ENCODE measurements at regions not wholly inside any gene's neighbourhood (a gene's known extent, or its start where the extent isn't known, plus 50 kb on each side); places are given as distances from the start of the nearest gene placed in this dataset.

DNA sequence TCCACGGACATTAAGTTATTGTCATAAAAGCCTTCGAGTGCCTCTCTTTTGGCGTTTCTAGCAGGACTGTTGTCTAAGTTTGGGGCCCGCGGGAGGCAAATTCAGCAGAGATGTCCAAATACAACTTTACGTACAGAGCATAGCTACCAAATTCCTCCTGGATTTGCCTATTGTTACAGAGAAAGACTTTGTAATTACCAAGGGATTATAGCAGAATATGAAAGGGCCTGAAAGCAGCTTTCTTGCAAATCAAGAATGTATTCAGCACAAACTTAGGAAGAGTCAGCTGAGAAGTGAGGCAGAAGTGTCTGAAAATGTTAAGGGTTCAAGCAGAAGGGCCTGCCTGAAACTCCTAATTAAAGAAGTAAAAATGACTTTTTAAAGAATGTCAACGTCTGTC lies 1053.5 kb upstream of the TENM3 start:
- TF ChIP-seq POLR2AphosphoS5 (IDR thresholded peaks at IDR 0.05; ENCODE audit: low read depth), result no peak
- DNase-seq (ENCODE audit: low read depth in 1 of 2, low spot score in 1 of 2), result no peak
- no peaks in the 10 kb centered on the region for H3K27me3 ChIP-seq (ENCODE audit: insufficient read depth, poor library complexity, severe bottlenecking)
- H3K27ac ChIP-seq (replicated peaks), result no peak overlapping the region
- no peak overlapping the region for H3K4me3 ChIP-seq (replicated peaks; ENCODE audit: insufficient read depth, low read length)

DNA sequence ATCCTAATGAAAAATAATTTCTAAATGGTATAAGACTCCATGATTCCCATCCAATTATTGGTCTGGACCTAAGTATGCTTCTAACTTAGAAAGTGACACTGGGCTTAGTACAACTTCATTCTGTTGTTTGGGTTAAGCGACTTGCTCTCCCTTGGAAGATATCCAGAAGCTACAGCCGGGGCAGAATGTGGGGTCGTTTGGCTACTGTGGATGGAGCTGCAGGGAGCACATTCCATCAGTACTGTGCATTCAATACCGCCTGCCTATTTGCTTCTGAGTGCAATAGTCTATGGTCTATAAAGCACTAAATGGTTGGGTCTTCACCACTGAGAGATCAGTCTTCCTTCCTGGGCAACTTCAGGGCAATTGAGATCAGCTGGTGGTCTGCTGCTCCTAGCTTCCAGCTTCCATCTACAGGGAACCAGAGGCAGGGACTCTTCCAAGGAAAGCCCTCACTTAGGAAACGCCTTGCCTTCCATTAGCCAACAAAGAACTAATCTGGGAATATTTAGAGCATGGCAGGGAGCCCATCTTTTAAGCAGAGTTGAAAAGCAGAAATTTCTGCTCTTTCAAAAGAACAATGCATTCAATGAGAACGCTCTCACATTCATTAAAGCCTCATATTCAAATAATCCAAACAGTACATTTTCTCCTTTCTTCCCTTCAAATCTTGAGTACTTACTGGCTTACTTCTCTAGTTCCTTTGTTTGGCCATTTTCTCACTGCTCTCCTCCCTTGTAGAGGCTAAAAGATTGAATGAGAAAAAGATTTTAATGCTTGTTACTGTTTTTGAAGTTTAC lies 1049.9 kb upstream of the TENM3 start:
- H3K4me3 ChIP-seq (replicated peaks; ENCODE audit: insufficient read depth, low read length), result no peak overlapping the region
- no peaks in the 10 kb centered on the region for H3K27me3 ChIP-seq (ENCODE audit: insufficient read depth, poor library complexity, severe bottlenecking)
- no peak overlapping the region for H3K27ac ChIP-seq (replicated peaks)
- TF ChIP-seq POLR2AphosphoS5 (IDR thresholded peaks at IDR 0.05; ENCODE audit: low read depth) (no peak), GABPA (IDR thresholded peaks at IDR 0.05; ENCODE audit: low read depth) (no peak), SPI1 (IDR thresholded peaks at IDR 0.05; ENCODE audit: borderline replicate concordance, low read depth) (no peak)
- TF ChIP-seq, protein P1, sequence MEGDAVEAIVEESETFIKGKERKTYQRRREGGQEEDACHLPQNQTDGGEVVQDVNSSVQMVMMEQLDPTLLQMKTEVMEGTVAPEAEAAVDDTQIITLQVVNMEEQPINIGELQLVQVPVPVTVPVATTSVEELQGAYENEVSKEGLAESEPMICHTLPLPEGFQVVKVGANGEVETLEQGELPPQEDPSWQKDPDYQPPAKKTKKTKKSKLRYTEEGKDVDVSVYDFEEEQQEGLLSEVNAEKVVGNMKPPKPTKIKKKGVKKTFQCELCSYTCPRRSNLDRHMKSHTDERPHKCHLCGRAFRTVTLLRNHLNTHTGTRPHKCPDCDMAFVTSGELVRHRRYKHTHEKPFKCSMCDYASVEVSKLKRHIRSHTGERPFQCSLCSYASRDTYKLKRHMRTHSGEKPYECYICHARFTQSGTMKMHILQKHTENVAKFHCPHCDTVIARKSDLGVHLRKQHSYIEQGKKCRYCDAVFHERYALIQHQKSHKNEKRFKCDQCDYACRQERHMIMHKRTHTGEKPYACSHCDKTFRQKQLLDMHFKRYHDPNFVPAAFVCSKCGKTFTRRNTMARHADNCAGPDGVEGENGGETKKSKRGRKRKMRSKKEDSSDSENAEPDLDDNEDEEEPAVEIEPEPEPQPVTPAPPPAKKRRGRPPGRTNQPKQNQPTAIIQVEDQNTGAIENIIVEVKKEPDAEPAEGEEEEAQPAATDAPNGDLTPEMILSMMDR (IDR thresholded peaks at IDR 0.05; ENCODE audit: insufficient read depth, low read length), result no peak
- TF ChIP-seq, protein P2, sequence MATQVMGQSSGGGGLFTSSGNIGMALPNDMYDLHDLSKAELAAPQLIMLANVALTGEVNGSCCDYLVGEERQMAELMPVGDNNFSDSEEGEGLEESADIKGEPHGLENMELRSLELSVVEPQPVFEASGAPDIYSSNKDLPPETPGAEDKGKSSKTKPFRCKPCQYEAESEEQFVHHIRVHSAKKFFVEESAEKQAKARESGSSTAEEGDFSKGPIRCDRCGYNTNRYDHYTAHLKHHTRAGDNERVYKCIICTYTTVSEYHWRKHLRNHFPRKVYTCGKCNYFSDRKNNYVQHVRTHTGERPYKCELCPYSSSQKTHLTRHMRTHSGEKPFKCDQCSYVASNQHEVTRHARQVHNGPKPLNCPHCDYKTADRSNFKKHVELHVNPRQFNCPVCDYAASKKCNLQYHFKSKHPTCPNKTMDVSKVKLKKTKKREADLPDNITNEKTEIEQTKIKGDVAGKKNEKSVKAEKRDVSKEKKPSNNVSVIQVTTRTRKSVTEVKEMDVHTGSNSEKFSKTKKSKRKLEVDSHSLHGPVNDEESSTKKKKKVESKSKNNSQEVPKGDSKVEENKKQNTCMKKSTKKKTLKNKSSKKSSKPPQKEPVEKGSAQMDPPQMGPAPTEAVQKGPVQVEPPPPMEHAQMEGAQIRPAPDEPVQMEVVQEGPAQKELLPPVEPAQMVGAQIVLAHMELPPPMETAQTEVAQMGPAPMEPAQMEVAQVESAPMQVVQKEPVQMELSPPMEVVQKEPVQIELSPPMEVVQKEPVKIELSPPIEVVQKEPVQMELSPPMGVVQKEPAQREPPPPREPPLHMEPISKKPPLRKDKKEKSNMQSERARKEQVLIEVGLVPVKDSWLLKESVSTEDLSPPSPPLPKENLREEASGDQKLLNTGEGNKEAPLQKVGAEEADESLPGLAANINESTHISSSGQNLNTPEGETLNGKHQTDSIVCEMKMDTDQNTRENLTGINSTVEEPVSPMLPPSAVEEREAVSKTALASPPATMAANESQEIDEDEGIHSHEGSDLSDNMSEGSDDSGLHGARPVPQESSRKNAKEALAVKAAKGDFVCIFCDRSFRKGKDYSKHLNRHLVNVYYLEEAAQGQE (IDR thresholded peaks at IDR 0.05; ENCODE audit: insufficient replicate concordance, low read depth), result no peak
- DNase-seq (ENCODE audit: low read depth in 1 of 2, low spot score in 1 of 2), result no peak

DNA sequence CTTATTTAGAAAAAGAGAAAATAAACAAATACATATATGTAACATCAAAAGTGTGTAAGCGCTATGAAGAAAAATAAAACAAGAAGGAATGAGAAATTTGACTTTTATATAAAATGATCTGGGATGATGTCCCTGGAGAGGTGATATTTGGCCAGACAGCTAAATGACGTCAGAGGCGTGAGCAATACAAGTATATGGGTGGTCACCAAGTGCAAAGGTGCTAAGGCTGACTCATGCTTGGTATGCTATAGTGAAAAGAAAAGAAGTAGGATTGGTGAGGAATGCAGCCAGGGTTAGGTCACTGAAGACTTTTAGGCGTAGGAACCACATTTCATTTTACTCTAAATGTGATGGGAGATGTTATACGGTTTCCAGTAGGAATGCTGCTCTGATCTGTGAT lies 1049.1 kb upstream of the TENM3 start:
- TF ChIP-seq, protein P2 (IDR thresholded peaks at IDR 0.05; ENCODE audit: insufficient replicate concordance, low read depth), result no peak
- TF ChIP-seq SPI1 (IDR thresholded peaks at IDR 0.05; ENCODE audit: borderline replicate concordance, low read depth) (no peak), POLR2AphosphoS5 (IDR thresholded peaks at IDR 0.05; ENCODE audit: low read depth) (no peak), GABPA (IDR thresholded peaks at IDR 0.05; ENCODE audit: low read depth) (no peak)
- TF ChIP-seq, protein P1 (IDR thresholded peaks at IDR 0.05; ENCODE audit: insufficient read depth, low read length), result no peak
- no peaks in the 10 kb centered on the region for H3K27me3 ChIP-seq (ENCODE audit: insufficient read depth, poor library complexity, severe bottlenecking)
- H3K27ac ChIP-seq (replicated peaks), result no peak overlapping the region
- no peak overlapping the region for H3K4me3 ChIP-seq (replicated peaks; ENCODE audit: insufficient read depth, low read length)
- DNase-seq (ENCODE audit: low read depth in 1 of 2, low spot score in 1 of 2), result no peak

DNA sequence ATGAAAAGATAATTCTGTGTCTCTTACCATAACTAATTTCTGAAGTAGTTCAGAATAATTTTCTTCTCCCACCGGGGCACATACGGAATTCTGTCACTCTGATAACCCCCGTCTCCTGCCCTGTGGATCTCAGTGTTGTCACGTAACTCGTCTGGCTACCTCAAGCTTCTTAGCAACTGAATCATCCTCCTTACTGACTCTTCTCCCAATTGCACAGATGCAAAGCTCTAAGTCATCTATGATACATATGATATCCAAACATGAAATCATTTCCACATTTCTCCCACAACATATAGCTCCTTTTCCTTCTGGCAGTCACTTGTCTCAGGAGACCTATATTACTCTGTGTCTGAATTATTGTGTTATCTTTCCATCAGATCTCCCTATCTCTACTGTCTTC lies 1043.1 kb upstream of the TENM3 start:
- Histone ChIP-seq H3K27me3 (ENCODE audit: insufficient read depth, poor library complexity, severe bottlenecking) (no peaks in the 10 kb centered on the region), H3K4me3 (replicated peaks; ENCODE audit: insufficient read depth, low read length) (no peak overlapping the region), H3K27ac (replicated peaks) (no peak overlapping the region)
- DNase-seq (ENCODE audit: low read depth in 1 of 2, low spot score in 1 of 2), result no peak
- TF ChIP-seq SPI1 (IDR thresholded peaks at IDR 0.05; ENCODE audit: borderline replicate concordance, low read depth) (no peak), GABPA (IDR thresholded peaks at IDR 0.05; ENCODE audit: low read depth) (no peak), POLR2AphosphoS5 (IDR thresholded peaks at IDR 0.05; ENCODE audit: low read depth) (no peak)
- TF ChIP-seq, protein P1 (IDR thresholded peaks at IDR 0.05; ENCODE audit: insufficient read depth, low read length), result no peak
- TF ChIP-seq, protein P2 (IDR thresholded peaks at IDR 0.05; ENCODE audit: insufficient replicate concordance, low read depth), result no peak

All from HL-60 (cell line).